T-helper 2 cell treated with Interferon-gamma antibody and Interleukin-4, amounts not matched to agents 100 ng/mL and 5 ng/mL, for 36 hours (primary cell): ENCODE measurements at regions not wholly inside any gene's neighbourhood (a gene's known extent, or its start where the extent isn't known, plus 50 kb on each side); places are given as distances from the start of the nearest gene placed in this dataset.

Experiments used
- intact Hi-C: fragments of 100-400 bp; cut with micrococcal nuclease; formaldehyde crosslinking; loops from one replicate; pipeline ENCODE4 v1.15.1; 2023

DNA sequence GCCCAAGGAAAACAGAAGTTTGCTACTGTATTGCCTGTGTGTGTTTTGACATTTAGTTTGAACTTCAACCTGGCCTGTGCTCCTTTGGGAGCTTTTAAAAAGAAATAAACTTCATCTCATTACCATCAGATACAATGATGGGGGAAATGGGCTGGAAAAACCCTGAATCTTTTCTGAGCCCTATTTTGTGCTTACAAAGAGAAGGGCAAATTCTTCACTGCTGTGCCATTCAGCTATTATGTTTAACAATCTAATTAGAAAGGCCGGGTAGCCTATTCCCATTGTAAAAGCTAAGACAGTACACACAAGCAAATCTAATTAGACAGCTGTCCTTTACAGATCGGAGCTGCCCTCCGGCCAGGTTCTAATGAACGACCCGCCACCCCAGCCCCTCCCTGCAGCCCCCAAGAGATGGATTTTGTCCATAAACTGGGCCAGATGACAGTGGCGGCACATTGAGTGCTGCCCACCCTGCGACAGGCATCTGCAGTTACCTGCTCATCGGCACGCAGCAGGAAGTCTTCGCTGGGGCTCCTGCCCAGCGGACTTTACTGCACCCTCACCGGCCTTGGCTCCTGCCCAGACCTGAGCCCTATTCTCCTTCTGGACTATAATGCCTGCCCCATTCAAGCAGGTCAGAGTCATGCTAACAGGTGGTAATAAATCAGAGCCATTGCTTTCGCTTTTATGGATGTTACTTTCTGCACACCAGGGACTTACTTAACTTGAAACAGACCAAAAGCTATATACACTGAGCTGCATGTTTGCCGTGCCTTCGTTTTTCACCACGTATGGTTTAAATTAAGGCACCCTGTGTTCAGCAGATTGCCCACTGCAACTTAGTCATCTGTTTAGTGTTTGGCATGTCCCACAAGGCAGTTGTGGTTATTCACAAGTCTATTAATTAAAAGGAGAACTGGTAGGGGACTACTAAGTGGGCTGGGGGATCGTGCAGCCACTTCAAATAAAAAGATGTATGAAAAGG lies 549.6 kb downstream of the FGF9 start:
- intact Hi-C loops = no loop called here

DNA sequence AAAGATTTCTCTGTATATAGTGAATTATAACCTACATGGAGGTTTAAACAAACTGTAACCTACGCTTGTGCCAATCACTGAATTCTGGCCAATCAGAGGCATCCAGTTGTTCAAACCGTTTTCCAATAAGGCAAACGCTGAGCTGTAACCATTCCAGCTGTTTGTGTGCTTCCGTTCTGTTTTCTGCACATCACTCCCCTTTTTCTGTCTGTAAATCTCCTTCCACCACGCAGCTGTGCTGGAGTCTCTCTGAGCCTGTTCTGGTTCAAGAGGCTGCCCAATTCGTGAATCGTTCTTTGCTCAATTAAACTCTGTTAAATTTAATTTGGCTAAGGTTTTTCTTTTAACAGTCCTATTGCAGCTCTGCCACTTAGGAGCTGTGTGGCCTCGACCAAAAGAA lies 552.5 kb downstream of the FGF9 start:
- intact Hi-C loops = no loop called here

- intact Hi-C loops = no loop called here
Measured at GRCh38 chr13:22226086-22226485, 555.2 kb downstream of the FGF9 start.

- intact Hi-C loops = no loop called here
Measured at GRCh38 chr13:22227895-22228294, 557.0 kb downstream of the FGF9 start.

GRCh38 chr13:22229916-22230315 lies 559.0 kb downstream of the FGF9 start:
- intact Hi-C loops = no loop called here

- intact Hi-C loops = no loop called here
Measured at GRCh38 chr13:22232186-22232585, 561.3 kb downstream of the FGF9 start.

- intact Hi-C loops = no loop called here
Measured at GRCh38 chr13:22235285-22235949, 564.5 kb downstream of the FGF9 start.

DNA sequence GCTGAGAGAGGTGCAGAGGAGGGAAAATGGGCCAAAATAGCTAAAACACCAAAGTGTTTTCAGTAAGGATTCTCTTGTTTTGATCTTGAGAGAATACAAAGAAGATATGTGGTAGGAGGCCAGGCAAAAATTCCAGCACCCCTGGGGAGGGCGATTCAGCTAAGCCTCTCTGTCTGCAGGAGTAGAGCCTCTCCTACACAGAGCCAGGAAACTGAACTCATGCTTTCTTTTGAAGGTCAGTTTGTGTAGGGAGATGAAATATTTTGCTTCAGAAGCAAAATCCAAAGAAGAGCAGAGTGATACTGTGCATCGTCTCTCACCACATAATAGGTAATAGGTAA lies 565.0 kb downstream of the FGF9 start:
- intact Hi-C loops = no loop called here

DNA sequence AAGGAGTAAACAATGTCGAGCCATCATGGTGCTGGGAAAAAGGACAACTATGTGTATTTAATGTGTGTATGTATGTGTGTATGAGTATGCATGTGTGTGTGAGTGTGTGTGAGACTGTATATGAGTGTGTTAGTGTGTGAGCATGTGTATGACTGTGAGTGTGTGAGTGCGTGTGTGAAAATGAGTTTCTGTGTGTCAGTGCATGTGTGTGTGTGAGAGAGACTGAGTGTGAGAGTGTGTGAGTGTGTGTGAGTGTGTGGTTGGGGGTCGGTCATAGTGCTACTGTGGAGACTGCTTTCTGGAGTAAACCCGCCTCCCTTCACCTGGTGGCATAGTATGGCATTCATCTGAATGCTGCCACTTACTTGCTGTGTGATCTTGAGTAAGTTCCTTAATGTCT lies 567.4 kb downstream of the FGF9 start:
- intact Hi-C loops = no loop called here

DNA sequence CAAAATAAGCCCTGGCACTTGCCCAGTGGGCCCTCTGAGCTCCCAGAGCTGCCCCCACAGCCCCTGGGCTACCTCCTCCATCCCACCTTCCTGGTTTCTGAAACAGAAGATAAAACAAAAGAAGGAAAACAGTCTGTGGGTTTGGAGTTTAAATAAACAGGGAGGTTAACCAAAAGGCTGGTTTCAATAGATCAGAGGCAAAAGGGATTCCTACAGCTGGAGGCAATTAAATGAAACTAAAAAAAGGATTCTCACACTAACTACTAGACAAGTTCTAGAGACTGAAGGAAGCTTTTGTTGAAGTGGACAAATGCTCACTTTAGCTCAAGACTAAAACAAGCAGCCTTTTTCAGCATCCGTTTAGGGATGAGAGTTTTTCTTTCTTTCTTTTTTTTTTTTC lies 569.8 kb downstream of the FGF9 start:
- intact Hi-C loops = no loop called here

DNA sequence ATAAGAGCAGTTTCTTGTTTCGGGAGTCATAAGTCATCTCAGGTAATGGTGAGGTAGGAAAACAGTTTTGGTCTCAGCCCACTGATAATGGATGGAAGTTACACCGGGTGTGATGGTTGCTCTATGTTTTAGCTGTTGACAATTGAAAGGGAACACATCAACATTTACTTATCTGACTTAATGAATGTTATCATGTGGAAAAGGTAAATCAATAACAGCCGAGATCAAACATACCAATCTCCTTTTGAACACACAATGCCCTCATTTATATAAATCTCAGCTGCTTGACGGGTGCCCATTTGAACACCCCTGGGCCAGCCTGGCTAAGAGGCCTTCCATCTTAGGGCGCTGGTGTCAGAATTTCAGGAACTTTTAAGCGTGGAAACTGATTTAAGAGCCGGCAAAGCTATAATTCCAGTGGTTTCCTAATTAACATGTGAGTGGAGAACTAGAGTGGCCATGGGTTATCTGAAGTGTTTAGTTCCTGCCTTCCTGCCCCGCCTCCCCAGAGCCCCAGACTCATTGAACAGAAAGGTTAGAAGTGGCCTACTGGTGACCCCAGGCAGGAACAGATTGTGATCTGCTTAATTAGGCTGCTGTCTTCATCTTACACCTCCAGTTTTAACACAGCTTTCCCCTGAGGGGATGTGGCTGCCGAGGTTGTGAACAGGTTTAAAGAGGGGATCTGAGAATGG lies 572.7 kb downstream of the FGF9 start:
- intact Hi-C loops = no loop called here

DNA sequence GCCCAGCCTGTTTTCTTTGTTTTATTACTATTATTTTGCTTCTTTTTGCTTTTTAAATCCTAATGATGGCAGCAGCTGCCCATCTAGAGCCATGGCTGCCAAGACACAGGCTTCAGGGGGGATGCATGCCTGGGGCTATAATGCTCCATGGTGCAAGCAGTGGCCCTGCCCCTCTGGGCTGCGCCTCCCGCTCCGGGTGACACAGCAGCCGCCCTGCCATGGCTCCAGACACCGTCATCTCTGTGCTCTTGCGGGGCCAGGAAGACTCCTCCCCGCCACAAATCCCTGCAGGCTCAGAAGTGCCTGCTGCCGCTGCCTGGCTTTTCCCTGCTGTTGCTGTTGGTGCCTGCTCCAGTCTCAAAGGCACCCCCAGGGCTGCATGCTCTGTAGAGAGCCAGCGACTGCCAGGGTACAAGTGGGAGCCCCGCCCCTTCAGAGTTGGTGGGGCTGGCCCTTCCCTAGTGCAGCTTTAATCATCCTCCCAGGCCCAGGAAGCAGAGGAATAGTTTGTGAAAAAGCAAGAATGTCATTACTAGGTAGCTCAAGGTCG lies 581.5 kb downstream of the FGF9 start:
- intact Hi-C loops = no loop called here

GRCh38 chr13:22253107-22253506 lies 582.2 kb downstream of the FGF9 start:
- intact Hi-C loops = no loop called here

GRCh38 chr13:22256111-22256639 lies 585.3 kb downstream of the FGF9 start:
- intact Hi-C loops = no loop called here

DNA sequence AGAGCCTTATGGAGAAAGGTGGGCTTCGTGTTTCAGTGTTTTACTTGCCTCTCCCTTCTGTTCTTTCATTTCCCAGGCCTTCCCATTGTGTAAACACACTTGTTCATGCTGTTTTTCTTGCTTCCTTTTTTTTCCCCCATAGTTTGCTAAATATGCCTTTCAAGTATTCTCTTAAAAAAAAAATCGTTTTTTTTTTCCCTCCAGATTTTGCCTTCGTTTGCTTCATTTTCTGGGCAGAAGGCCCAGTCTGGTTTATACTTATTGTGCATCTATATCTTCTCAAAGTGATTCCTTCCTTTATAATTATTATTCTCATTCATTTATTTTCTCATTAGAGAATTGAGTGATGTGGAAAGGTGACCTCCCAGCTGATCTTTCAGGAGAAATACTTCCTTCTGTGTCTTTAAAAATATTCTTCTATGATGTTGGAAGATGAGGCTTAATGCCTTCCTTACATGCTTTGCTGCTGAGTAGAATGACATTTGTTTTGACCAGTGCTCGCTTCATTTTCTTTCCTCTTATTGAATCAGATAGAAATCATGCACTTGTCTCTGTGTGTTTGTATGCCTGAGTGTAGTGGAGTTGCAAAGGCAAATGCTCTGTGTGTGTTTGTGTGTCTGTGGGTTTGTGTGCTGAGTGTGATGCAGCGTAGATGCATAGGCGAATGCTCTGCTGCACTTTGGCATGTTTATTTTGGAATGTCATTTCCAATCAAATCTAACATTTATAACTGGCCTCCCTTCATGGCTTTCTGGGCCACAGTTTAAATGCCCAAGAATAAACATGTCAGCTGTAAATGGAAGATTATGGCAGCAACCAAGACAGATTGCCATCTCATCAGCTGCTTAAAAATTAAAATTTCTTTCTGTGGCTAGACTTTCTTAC lies 591.4 kb downstream of the FGF9 start:
- intact Hi-C loops = no loop called here

GRCh38 chr13:22263185-22263584 lies 592.3 kb downstream of the FGF9 start:
- intact Hi-C loops = no loop called here

DNA sequence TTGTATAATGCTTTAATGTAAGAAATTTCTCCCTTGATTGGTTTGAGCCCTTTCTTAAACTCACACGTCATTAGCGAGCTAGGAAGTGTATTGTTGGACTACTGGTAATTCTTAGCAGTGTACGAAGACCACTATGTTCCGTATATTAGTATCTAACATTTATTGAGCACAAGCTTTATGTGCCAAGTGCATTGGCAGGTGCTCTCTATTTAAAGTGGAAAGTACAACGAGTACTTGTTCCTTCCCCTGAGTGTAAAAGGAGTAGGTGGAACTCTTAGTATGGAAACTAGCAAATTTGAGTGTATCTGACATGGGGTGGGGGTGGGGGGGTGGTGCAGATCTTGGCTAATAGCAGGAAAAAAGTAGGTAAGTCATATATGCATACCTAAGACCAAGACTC lies 594.7 kb downstream of the FGF9 start:
- intact Hi-C loops = no loop called here

DNA sequence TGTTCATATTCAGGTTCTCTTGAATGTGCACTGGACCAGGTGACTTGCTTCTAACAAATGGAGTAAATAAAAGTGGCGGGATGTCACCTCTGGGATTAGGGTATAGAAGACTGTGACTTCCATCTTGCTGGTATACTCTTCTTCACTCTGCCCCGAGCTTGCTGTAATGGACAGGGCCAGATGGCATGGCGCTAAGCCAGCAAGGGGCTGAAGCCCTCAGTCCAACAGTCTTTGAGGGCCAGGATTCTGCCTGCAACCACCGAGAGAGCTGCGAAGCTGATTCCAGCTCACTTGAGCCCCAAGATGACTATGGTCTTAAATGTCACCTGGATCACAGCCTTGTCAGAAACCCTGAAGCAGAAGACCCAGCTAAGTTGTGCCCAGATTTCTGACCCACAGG lies 600.0 kb downstream of the FGF9 start:
- intact Hi-C loops = loop anchor here (10.0 kb wide), 1 partner anchor 356 kb away; no protein-coding TSS in a partner anchor

- intact Hi-C loops = loop anchor here (10.0 kb wide), 1 partner anchor 357 kb away; no protein-coding TSS in a partner anchor
Measured at GRCh38 chr13:22271903-22272302, 601.0 kb downstream of the FGF9 start.

DNA sequence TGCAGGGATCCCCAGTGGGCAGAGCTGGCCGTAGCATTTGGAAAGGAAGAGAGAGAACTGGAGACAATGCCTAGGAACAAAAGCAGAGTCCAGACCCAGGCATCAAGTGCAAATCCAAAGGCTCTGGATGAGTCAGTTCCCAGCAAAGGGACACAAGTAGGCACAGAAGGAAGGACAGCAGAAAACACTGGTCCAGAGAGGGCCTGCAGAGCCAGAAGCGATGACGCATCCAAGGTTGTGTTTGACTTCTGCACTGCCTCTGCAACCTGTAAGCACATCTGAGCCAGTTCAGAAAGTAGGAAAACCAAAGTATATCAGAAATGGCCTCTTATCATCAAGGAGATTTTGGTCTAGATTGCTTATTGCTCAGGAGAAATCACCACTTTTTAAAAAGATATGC lies 604.5 kb downstream of the FGF9 start:
- intact Hi-C loops = loop anchor here (10.0 kb wide), 1 partner anchor 361 kb away; no protein-coding TSS in a partner anchor
